GM19023 (cell line): ENCODE measurements at regions not wholly inside any gene's neighbourhood (a gene's known extent, or its start where the extent isn't known, plus 50 kb on each side); places are given as distances from the start of the nearest gene placed in this dataset.

ENCODE experiments used
- ATAC-seq: cut with Tn5 transposase; IDR thresholded peaks from one replicate; pipeline ENCODE4 v1.9.1; 2021; ENCODE audit warnings: mild to moderate bottlenecking, moderate library complexity; ENCODE audit not compliant: unreplicated experiment

DNA sequence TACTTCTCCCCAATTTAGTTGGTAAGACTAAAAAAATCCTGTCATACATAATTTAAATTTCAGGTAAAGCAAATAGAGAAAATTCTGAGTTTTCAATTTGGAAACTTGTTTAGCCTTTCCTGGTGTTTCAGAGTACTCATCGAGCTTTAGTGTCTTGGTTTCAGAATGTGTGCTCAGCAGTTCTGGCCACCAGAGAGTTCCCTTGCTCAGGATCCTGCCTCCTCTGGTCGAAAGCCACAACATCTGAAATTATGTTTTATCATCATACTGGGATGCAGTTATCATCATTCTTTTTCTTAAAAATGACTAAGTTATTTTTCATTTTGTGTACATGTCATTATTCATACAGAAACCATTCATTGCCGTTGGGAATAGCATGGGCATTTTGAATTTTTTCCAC, 263.2 kb upstream of the SPRY2 start:
- ATAC-seq, result no peak

DNA sequence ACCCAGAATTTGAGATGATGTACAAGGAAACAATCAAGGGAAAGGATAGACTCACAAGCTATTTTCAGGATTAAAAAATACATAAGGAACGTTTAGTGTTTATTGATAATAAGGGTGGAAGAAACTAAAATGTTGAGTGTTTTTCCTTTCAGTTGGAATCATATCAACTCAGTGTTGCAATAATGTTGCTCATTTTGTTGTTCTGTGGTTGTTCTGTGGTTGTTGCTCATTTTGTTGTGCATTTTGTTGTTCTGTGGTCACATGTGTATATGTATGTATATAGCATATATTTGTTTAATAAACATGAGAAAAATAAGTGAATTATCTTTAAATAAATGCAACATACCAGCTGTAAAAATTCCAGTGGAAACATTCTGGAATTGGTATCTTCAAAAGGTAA, 262.4 kb upstream of the SPRY2 start:
- no peak for ATAC-seq

DNA sequence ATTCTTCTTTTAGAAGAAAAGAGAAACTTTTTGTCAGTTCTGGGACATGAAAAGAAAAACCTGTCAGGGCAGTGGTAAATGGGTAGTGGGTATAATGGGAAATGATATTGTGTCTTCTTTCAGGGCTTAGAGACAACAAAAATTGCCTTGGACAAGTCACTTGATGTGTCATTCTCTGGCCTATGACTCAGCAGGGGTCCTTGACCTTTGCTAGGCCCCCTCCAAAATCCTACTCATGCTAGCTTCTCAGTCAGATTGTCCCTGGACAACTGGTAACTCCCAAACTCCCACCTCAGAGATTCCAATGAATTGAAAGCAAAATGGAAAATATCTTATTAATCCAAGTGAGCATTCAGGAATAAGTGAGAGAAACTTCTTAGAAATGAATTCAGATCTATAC, 258.8 kb upstream of the SPRY2 start:
- ATAC-seq, result no peak

GRCh38 chr13:80598189-80598588, 257.3 kb upstream of the SPRY2 start:
- ATAC-seq, result no peak

DNA sequence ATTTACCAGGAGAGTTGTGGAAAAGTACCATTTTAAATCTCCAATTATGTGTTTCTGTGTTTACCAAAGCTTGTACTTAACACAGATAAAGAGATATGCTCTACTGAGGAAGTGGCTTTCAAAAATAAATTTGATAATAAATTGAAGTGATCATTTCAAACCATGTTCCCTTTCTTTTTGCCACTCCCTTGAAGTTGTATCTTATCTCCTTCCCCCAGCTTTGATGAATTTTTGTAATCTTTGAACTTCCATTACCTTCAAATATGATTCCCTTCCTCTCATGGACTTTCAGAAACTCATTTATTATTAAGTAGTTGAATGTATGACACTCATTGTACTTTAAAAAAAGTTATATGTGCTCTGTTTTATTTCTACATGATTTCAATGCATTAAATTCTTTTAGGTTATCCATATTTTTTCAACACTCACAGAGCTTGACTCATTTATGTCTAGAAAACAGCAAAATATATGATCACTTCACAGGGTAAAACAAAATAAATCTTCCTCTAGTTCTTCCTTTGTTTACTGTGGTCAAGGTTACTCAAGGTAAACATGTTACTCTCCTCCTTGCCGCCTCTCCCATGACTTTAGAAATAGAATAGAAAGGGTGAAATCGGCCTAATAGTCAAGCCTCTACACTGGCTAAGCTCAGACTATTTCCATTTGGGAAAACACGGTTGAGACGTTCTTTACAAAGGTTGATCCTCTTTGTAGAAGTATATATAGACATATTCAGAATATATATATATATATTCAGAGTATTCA, 251.2 kb upstream of the SPRY2 start:
- no peak for ATAC-seq

DNA sequence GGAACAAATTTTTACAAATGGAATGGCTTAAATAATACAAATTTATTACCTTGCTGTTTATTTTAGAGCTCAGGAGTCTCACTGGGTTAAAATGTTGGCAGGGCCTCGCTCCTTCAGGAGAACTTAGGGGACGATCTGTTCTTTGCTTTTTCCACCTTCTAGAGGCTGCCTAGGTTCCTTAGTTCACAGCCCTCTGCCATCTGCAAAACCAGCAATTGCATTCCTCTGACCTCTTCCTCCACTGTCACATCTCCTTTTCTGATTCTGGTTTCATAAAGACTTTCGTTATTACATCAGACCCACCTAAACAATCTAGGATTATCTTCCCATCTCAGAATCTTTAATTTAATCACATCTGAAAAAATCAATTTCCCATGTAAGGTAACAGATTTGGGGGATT, 249.6 kb upstream of the SPRY2 start:
- no peak for ATAC-seq

- ATAC-seq, result no peak
These were observed 245.4 kb upstream of the SPRY2 start for GRCh38 chr13:80586356-80586755.

DNA sequence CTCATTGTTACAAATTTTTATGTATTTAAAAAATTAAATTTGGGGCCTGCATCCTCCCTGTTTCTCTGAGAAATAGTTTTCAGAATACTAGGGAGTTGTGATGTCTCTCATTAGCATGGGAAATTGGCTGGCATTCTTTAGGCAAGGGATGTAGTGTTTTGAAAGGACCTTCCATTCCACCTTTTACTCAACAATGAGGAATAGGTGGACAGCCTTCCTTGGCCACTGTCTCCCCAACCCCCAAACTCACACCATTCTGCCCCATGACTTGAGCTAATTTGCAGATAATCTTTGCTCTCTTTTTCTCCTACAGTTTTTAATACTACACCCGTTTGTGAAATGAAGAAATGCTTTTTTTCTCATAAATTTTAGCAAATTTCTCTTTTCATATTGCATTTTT, 244.6 kb upstream of the SPRY2 start:
- ATAC-seq, result no peak

DNA sequence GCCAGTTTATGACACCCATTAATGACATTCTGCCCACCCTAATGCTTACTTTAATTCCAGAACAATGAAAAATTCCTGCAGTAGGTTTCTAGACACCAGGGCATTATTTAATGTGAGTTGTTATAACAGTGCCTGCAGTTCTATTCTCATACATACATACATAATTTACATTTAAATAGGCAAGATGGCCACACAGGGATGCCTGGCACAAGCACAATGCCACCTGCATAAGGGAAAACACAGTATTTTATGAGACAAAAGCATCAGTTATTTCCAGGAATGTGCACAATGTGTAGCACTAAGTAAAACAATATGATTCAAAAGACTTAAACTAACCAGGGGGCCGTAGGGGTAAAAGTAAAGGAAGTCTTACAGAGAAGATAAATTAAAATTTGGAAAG, 243.9 kb upstream of the SPRY2 start:
- ATAC-seq, result no peak

- ATAC-seq, result no peak
These were observed 243.4 kb upstream of the SPRY2 start for GRCh38 chr13:80584306-80584705.

GRCh38 chr13:80577926-80578670, 237.2 kb upstream of the SPRY2 start:
- ATAC-seq, result no peak

- no peak for ATAC-seq
These were observed 236.4 kb upstream of the SPRY2 start for GRCh38 chr13:80577285-80577684.

DNA sequence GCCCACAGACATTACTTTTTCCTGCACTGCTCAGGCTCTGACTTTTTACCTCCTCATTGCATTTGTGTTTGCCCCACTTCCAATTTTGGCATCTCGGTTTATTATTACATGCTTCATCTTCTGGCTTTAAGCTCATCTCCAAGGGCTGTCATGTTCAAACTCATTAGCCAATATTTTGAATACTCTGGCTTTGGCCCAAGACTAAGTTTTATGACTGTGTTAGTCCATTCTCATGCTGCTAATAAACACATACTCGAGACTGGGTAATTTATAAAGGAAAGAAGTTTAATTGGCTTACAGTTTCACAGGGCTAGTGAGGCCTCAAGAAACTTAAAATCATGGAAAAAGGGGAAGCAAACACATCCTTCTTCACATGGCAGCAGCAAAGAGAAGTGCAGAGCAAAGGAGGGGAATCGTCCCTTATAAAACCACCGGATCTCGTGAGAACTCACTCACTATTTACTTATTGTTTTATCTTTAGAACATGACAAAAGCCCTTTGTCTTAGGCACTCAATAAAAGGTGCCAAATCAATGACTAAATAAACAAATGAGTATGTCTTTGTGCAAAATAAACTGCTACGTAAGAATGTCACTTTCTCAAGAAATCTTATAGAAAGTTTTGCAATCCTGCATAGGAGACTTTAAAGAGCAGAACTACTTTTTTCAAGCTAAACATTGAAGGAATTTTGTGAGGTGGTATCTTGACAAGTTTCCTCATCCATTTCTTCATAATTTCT, 233.4 kb upstream of the SPRY2 start:
- ATAC-seq, result no peak

GRCh38 chr13:80572923-80573316, 232.0 kb upstream of the SPRY2 start:
- ATAC-seq, result no peak

DNA sequence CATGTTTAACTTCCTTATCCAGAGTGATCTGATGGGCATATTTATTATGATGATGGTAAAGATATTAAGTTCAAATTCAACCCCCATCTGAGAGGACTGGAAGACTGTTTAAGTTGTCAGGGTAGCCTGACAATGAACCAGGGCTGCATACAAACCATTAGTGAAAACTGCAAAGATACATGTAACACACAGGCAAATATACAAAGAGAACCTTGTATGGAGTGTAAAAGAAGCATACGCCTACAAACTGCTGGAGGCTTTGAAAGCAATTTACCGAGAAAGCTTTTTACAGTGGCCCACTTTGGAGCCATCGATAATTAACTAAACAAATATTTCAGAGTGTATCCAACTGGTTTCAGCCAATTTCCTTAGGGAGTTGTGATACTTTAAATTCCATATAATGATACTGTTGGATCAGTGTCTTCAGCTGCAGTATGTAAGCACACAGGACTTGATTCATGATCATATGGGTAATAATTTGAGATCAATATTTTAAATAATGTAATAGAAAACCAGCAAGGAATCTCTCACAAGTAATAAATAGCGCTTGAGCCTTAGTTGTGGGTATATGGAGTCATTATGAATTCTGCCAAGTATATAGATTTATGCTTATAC, 231.5 kb upstream of the SPRY2 start:
- no peak for ATAC-seq

GRCh38 chr13:80571346-80572307, 230.7 kb upstream of the SPRY2 start:
- ATAC-seq, result no peak

GRCh38 chr13:80563439-80563838, 222.5 kb upstream of the SPRY2 start:
- no peak for ATAC-seq

DNA sequence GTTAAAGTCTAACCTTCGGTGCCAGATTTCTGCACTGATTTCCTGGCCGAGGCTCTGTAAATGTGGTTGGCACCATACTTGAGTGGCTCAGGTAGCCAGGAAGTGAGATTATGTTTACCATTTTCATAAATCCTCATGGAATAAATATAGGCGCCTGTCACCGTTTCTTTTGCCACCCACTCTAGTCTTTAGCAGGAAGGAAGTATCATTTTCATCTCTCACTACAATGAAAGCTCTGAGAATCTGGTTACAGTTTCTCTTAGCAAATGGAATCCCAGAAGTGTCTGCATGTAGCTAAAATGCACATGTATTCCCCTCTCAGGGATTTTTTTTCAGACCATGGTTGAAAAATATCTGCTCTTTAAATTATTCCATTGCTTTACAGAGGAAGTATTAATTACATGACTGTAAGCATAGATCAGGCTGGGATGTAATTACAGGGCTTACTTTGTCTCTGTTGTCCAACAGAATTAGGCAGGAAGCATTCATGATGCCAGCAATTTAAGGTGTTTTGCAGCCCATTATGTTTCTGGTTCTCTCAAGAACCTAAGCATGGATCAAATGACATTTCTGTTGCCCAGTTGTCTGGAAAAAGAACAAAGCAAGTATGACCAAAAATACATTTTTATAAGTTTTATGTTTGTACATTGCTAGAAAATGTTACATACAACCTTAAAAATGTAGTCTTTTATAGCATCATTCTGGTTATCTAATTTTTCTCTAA, 221.7 kb upstream of the SPRY2 start:
- no peak for ATAC-seq

GRCh38 chr13:80560609-80561008, 219.7 kb upstream of the SPRY2 start:
- no peak for ATAC-seq

GRCh38 chr13:80559944-80560343, 219.0 kb upstream of the SPRY2 start:
- ATAC-seq, result no peak
